Epithelial cell of esophagus (primary cell): ENCODE measurements at regions not wholly inside any gene's neighbourhood (a gene's known extent, or its start where the extent isn't known, plus 50 kb on each side); places are given as distances from the start of the nearest gene placed in this dataset.

ENCODE experiments used
- DNase-seq: peaks from one replicate; pipeline ENCODE4 v3.0.0; 2010; ENCODE audit warnings: low read depth
- H3K4me3 ChIP-seq: 2 replicates; pipeline ENCODE4 v1.5.1; 2011; ENCODE audit warnings: mild to moderate bottlenecking, low read length, control low read depth
- TF ChIP-seq, protein P1 (sequence below): IDR thresholded peaks from 2 replicates; pipeline ENCODE4 v1.5.1; 2011; ENCODE audit warnings: low read depth, mild to moderate bottlenecking, low read length, control low read depth, inconsistent platforms; ENCODE audit not compliant: insufficient read depth; ENCODE audit errors: missing control alignments

DNA sequence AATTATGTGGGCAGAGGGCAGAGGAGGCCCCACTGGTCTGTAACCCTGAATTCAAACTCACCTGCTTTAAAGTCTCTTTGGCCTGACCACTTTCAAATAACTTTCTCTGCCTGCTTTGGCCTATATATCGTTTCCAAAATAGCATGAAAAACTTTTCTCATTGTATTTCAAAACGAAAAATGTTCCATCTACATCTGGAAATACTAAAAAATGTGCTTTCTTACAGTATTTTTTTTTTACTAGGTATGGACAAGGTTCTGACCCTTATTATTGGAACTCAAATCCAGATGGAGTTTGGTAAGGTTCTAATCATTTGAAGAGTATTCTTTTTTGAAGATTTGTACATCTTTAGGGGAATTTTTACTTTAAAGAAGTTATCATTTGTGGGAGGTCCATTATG lies 241.9 kb downstream of the PAX1 start:
- H3K4me3 ChIP-seq, result no peak overlapping the region
- TF ChIP-seq, protein P1, sequence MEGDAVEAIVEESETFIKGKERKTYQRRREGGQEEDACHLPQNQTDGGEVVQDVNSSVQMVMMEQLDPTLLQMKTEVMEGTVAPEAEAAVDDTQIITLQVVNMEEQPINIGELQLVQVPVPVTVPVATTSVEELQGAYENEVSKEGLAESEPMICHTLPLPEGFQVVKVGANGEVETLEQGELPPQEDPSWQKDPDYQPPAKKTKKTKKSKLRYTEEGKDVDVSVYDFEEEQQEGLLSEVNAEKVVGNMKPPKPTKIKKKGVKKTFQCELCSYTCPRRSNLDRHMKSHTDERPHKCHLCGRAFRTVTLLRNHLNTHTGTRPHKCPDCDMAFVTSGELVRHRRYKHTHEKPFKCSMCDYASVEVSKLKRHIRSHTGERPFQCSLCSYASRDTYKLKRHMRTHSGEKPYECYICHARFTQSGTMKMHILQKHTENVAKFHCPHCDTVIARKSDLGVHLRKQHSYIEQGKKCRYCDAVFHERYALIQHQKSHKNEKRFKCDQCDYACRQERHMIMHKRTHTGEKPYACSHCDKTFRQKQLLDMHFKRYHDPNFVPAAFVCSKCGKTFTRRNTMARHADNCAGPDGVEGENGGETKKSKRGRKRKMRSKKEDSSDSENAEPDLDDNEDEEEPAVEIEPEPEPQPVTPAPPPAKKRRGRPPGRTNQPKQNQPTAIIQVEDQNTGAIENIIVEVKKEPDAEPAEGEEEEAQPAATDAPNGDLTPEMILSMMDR, result no peak
- DNase-seq, result no peak

GRCh38 chr20:21944227-21944626 lies 238.8 kb downstream of the PAX1 start:
- TF ChIP-seq, protein P1, result no peak
- no peak overlapping the region for H3K4me3 ChIP-seq
- DNase-seq, result no peak

DNA sequence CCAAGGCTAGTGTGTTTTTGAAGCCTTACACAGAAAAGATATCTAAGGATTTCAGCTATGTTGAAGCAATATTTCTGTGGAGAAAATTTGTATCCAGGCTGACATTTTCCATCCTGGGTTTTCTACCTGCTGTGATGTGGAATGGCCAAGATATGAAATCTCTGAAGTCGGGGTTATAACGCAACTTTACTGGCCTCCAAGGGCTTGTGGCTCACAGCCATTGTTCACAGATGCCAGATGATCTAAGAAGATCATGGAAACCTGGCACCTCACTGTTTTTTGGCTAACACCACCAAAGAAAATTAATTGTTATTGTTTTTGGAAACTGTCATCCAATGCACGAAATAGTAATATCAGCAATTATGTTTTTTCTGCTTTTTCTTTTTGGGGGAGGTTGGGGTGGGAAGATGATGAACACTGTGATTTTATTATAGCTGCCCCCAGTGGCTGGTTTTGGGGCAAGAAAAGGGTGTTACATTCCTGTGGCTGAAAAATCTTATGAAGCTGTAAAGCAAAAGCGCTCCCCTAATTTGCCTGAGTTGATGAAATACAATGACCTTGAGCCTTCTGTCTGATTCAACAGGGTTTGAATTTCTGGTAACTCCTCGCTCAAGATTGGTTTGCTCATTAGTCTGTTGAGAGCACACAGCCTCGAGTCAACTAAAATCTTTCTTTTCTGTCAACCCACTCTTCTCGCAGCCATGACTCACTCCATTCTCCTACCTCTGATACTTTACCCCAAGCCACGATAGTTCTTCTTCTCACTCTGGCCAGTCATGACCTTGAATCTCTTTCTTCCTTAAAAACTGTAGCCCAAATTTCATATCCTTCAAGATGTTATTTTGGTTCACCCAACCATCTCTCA lies 236.7 kb downstream of the PAX1 start:
- DNase-seq, result no peak
- TF ChIP-seq, protein P1, result no peak
- no peak overlapping the region for H3K4me3 ChIP-seq

DNA sequence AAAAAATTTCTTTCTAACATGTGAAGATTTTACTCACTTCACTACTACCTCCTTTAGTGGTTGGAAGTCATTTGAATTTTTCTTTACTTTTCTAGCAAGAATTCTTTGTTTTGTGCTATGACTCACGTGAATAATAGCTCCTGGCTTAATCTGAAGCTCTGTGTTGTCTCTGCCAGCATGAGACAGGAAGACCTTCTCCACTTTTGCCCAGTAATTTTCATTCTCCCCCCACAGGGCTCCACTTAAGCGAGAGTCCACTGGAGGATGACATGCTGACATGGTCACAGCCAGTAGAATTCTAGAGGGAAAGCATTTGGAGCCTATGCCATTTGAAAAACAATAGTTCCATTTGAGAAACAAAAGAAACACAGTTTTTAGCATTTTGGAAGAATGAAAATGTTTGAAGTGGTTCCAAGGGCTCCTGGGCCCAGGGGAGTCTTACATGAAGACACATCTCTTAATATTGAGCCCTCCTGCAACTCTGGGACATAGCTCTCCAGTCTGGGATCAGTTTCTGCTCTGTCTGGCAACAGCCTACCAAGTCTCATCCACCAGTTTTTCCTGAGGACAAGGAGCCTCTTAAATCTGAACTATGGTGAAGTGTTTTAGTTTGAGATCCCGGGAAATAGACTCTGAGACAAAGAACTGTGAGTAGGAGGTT lies 231.4 kb downstream of the PAX1 start:
- H3K4me3 ChIP-seq, result no peak overlapping the region
- DNase-seq, result no peak
- TF ChIP-seq, protein P1, result no peak

DNA sequence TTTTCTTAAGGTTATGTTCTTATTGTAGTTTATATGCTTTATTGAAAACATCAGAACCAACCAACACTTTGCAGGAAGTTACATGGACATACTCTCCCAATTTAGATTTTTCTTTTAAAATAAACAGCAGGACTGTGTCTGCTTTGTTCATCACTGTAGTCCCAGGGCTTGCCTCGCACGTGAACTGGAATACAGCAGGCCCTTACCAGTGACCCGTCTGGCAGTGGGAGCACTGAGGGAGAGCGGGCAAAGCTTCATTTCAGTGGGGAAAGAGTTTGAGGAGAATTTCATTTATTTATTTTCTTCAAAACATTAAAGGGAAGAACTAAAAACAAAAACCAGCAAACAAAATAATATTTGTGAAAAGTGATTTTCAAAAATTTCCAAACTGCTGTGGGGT lies 230.8 kb downstream of the PAX1 start:
- no peak for DNase-seq
- TF ChIP-seq, protein P1, result no peak
- no peak overlapping the region for H3K4me3 ChIP-seq

- H3K4me3 ChIP-seq, result no peak overlapping the region
- TF ChIP-seq, protein P1, result no peak
- no peak for DNase-seq
These were observed 228.1 kb downstream of the PAX1 start for GRCh38 chr20:21933526-21933925.

- TF ChIP-seq, protein P1, result no peak
- no peak overlapping the region for H3K4me3 ChIP-seq
- DNase-seq, result no peak
These were observed 215.8 kb downstream of the PAX1 start for GRCh38 chr20:21921251-21921650.
